ENCODE measurements at regions not wholly inside any gene's neighbourhood (a gene's known extent, or its start where the extent isn't known, plus 50 kb on each side); places are given as distances from the start of the nearest gene placed in this dataset.

- TF ChIP-seq ATF3 (CRISPR knock-in tag; conservative IDR thresholded peaks at IDR 0.05) (no peak), CTCF (IDR thresholded peaks at IDR 0.05) (no peak)
Observed at GRCh38 chr9:19634881-19635280, 154.0 kb downstream of the SLC24A2 start.

All from WTC11 (cell line).